EL (cell line): ENCODE measurements at regions not wholly inside any gene's neighbourhood (a gene's known extent, or its start where the extent isn't known, plus 50 kb on each side); places are given as distances from the start of the nearest gene placed in this dataset.

Source experiments
- DNase-seq: peaks from one replicate; pipeline ENCODE4 v3.0.0-alpha.2; 2016

DNA sequence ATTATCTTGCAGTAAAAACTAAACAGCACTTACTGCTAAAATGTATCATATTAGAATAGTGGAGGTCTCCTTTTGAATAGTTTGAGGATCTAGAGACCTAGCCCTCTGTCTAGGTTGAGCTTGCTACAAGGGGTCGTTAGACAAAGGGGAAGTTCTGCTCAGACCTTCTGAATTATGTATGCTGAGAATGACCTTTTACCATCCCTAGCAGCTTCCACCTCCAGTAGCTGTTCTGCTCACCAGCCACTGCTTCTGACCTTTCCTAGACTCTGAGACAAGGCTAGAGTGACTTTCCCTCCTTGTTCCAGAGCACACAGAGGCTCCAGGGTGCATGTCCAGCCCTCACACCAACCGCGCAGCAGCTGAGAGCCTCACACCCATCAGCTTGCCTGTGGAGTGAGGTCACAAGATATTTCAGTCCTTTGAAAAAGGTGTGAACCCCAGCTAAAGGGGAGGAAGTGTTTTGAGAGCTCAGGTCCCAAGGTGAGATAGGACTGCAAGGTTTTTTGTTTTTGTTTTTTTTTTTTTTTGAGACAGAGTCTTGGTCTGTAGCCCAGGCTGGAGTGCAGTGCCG lies 289.3 kb upstream of the TNP1 start:
- no peak for DNase-seq

DNA sequence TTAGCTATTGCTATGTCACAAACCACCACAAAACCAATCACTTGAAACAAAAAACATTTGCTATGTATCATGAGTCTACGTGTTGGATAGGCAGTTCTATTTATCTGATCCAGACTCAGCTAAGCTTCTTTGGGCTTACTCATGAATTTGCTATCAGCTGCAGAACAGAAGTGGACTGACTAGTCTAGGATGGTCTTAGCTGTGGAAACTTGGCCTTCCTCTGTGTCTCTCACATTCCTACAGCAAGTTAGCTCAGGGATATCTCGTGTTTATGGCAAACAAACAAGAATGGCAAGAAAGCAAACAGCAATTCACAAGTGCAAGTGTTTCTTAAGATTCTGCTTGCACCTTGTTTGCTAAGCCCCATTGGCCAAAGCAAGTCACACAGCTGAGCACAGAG lies 288.0 kb upstream of the TNP1 start:
- no peak for DNase-seq

DNA sequence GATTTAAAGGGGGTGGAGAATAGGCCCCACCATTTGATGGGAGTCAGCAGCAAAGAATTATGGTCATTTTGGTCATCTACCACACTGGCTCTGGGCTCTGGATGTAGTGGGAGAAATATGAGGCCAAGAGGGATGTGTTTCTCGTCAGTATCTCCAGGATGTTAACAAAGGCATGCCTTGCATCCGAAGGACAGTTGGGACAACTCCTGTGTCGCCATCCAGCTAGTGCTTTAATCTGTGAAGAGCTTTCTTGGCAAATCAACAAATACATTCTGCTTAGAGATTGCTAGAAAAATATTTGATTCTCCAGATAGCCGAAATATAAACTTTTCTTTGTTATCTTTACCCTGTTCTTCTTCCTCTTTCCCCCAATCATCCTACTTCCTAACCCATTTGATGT lies 287.1 kb upstream of the TNP1 start:
- no peak for DNase-seq

DNA sequence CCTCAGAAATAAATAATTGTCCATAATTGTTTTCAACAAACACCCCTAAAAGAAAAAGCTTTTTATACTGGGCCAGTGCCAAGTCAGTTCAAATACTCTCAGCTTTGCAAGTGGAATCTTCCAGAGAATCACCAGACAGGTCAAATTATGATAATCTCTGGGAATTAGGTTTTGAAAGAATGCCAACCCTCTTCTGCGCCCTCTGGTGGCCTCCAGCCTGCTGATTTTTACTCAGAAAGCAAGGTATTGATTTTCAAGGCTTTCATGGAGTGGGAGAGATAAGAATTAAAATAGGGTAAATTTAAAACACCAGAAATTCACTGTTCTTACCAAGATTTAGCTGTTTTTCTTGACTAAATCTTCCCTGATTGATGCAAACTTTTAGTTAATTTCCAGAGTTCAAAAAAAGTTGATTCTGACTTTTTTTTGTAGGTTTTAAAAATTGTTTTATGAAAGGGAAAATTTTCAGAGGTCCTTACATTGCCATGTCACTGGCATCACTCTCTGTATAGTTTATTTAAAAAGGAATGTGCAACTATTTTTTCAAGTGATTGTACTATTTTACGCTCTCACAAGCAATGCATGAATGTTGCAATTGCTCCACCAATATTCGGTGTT lies 282.9 kb upstream of the TNP1 start:
- peak; percentile 38 for DNase-seq

DNA sequence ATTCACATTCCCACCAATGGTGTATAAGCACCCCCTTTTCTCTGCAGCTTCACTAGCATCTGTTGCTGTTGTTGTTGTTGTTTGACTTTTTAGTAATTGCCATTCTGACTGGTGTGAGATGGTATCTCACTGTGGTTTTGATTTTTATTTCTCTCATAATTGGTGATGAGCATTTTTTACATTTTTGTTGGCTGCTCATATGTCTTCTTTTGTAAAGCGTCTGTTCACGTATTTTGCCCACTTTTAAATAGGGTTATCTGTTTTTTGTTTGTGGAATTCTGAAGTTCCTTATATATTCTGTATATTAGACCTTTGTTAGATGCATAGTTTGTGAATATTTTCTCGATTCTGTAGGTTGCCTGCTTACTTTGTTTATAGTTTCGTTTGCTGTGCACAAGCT lies 278.4 kb upstream of the TNP1 start:
- no peak for DNase-seq

DNA sequence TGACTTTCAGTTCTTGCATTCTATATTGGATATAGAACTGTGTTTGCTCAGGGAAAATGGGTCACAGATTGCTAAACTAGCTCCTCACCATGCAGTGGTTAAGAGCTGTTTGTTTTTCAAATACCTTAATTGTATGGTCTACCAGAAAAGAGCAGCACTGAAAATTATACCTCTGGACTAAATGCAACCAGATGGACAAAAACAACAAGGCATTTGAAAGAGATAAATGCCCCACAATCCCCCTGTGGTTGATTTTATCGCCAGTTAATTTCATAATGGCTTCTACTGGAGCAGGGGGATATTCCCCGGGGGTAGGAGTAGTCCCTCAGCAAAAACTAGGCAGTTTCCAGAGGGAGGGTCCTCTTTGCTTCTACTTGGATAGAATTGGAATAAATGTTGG lies 267.9 kb upstream of the TNP1 start:
- DNase-seq, result no peak

DNA sequence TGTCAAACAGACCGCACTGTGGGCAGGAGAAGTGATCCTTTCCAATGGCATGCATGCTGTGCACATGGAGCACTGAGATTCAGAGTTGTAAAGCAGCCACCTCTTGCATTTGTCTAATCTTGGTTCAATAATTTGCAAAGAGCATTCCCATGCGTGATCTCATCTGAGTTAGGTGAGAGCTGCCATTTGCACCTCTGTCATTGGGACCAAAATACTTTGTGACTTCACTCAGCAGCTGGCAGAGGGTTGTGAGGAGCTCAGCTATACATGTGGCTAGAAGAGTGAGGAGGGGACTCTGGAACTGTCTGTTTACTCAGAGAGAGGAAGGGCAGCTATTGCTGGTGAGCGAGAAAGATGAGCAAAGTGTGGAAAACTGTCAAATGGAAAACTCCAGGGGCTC lies 265.1 kb upstream of the TNP1 start:
- no peak for DNase-seq

DNA sequence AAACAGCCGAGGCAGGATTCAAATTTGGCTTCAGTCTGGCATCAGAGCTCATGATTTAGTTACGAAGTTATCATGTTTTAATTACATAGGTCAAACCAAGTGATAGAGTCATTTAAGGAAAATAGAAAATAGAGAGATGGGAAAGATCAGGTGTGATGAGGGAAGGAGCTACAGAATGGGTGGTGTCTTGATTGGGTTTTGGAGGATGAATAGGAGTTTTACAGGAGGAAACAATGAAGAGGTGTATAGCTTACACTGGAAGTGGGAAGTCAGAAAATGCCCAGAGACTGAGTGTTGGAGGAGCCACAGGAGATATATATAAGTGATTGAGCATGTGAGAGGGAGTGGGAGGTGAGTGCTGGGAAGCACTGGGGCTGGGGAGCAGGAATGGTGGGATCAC lies 264.2 kb upstream of the TNP1 start:
- no peak for DNase-seq

DNA sequence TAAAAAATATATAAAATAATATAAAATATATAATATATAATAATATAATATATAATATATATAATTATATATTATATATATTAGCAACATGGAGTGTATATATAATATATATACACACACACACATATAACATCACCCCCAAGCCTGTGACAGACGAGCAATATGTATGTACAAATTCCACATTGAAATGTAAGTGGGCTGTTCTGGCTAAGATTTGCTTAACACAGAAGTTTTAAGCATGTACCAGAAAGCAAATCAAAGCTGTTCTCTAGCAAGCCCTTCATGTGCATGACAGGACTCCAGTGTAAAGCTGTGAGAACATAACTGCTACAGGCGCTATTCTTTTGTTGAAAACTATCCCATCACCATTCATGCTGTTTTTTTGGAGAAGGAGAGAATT lies 261.7 kb upstream of the TNP1 start:
- no peak for DNase-seq

DNA sequence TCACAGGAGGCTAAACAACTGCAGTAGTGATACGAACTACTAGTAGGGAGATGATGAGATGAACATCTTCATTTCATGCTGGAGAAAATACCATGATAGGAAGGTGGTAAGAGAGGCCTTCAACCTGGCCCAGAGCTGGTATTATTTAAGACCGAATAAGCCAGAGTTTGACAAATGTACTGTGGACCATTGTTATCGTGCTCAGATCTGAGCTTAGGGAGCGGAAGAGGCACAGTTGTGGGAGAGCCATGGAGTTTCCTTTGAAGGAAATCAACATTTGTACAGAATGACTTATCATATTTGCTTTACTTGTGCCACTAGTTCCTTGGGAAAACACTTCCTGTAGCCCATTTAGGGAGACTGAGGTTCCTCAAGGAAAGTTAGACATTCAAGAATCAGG lies 260.6 kb upstream of the TNP1 start:
- no peak for DNase-seq

DNA sequence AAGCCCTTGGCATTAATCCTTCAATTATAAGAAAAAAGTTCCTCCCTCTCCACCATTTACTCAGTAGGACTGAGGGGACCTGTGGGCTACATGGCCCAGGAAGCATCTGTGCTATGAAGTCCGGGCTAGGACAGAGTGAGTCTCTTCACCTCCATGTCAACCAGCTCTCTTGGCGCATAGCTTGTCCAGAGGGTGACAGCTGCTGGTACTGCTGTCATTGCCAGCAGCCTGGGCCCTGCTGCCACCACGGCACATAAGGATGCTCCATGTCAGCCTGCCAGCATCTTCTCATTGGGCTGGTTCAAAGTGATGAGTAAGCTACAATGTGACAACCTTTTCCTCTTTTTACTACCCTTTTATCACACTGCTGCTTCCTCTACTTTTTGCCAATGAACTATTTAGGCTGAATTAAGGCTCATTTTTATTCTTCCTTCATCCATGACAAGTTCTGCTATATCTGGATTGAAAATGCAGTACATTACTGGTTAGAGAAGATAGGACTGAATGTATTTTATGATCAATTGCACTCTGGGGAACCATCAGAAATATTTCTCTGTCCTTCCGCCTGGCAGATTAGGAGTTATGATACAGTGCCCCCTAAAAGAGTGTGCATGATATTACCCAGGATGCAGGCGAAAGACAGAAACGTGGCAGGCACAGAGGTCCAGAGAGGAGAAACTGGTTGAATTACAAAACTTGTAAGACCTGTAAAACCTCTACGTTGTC lies 258.9 kb upstream of the TNP1 start:
- DNase-seq, result no peak

DNA sequence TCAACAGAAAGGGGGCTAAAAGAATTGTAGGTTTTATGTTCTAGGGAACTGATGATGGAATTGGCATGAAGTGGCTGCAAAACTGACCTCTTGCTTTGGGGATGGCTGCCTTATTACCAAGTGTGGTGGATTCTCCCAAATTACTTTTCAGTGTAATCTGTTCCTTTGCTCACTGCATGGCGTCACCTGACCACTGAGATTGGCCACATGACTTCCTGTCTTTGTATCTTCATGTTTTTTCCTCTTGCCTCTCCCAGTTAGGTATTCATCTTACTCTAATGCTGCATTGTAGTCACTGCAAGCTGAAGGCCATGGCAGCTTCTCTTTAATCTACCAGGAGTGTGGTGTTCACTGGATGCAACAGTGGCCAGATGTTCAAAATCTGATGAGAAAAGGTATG lies 257.7 kb upstream of the TNP1 start:
- no peak for DNase-seq

DNA sequence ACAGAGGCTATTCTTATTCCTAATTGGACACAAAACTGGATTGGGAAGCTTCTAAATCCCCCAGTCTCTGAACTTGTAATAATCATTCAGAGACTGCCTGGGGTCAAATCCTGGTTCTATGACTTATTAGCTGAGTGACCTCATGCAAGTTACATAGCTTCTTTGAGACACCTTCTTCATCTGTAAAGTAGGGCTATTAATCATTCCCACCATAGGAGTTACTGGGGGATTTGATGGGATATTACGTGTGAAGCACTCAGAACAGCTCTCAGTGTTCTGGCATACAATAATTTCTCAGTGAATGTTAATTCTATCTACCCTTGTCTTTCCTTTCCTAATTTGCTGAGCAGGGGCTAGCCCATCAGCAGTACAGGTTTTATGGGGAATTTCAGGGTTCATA lies 256.7 kb upstream of the TNP1 start:
- no peak for DNase-seq

DNA sequence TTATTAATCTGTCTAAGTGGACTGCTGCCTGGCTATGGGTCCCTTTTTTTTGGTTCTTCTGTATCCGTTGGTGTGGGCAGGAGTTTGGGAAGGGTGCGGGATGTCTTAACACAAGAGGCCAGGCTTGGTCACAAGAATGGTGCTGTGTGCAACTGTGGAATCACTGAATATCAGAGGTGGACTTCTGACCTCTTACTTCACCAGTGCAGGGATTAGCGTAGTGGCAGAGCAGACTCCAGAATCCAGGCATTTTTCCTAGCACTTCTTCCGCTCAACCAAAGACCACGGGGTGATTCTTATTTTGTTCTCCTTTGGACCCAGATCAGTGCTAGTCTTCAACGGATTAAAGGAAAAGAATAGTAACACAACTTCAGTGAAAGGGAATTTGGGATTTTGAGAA lies 254.3 kb upstream of the TNP1 start:
- no peak for DNase-seq

DNA sequence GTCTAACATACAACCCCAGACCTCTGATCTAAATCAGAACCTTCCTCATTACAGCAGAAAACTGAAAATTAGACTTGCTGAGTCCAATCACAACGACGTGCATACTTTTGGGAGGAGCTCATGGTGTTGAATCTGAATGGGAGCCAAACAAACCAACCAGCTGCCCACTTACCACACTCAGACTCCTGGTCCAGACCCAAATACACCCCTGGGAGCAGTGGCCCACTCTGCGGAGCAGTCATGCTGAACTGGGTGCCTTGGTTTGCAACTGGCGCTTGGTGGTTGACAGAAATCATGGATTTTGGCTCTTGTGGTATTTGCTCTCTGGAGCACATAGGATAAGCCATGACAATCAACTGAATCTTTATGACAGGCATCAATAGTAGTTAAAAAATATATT lies 253.6 kb upstream of the TNP1 start:
- DNase-seq, result no peak

DNA sequence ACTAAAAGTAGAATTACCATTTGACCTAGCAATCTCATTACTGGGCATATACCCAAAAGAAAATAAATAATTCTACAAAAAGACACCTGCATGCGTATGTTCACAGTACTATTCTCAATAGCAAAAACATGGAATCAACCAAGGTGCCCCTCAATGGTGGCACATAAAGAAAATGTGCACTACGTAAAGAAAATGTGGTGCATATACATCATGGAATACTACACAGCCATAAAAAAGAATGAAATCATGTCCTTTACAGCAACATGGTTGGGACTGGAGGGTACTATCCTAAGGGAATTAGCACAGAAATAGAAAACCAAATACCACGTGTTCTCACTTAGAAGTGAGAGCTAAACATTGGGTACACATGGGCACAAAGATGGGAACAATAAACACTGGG lies 250.7 kb upstream of the TNP1 start:
- DNase-seq, result no peak

DNA sequence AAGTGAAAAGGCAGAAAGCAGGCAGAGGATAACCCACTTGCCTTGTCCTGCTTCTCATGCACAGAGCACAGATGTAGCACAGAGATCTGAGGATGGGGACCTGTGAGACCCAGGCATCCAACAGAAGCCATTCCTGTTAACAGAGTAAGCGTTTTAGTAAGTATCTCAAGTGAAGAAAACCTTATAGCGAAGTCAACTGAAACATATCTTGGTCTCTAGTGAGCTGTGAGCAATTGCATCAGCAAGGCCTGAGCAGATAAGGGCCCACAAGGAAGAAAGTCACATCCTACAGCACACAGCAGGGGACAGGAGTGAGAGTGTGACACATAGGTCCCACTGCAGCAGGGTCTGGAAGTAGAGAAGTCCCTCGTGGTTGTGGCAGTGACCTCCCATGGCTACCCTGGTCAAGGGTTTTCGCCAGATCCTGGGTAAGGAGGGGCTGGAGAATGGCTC lies 248.7 kb upstream of the TNP1 start:
- DNase-seq, result no peak

DNA sequence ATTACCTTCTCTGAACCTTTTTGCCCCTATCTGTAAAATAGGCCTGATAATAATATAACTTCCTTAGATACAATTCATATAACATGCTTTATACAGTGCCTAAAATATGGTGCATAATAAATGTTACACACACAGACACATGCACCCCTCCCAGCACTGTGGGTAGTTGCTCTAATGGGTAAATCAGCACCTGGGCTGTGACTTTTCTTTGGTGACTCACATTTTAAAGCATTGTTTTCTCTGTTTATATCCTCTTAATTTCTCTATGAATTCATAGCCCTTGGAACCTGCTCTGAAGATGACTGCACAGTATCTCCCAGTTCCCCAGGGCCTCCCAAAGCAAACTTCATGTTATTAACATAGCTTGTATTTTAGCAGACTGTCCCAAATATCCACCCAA lies 248.2 kb upstream of the TNP1 start:
- DNase-seq, result no peak

DNA sequence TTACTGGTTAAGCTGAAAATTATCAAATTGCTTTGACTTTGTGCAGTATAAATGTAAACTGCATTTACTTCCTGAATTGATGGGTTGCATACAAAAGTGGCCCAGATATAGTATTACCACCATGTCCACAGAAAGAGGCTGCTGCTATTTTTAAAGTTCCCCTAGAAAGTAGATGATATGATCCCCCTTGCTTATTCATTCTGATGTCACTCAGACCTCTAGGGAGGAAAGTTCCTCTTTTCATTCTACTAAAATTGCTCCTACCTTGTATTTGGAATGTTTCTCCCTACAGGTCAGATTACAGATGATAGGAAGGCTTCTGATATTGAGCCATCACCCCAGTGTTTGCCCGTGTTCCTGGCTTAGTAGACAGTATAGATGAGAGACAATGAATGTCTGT lies 247.6 kb upstream of the TNP1 start:
- no peak for DNase-seq

DNA sequence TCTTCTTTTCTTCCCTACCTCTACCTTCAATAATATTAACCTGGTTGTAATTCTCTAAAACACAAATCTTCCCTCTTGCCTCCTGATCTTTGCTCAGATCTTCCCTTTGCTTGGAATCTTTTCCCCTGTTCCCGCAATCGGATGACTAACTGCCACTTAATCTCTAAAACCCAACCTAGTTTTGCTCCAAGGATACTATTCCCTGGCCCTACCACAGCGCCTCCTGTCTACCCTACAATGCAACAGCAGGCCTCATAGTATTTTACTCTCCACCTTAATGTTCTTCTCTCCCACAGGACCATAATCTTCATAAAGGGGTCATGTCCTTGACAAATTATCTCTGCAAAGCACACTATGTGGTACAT lies 246.8 kb upstream of the TNP1 start:
- DNase-seq, result peak; percentile 82

DNA sequence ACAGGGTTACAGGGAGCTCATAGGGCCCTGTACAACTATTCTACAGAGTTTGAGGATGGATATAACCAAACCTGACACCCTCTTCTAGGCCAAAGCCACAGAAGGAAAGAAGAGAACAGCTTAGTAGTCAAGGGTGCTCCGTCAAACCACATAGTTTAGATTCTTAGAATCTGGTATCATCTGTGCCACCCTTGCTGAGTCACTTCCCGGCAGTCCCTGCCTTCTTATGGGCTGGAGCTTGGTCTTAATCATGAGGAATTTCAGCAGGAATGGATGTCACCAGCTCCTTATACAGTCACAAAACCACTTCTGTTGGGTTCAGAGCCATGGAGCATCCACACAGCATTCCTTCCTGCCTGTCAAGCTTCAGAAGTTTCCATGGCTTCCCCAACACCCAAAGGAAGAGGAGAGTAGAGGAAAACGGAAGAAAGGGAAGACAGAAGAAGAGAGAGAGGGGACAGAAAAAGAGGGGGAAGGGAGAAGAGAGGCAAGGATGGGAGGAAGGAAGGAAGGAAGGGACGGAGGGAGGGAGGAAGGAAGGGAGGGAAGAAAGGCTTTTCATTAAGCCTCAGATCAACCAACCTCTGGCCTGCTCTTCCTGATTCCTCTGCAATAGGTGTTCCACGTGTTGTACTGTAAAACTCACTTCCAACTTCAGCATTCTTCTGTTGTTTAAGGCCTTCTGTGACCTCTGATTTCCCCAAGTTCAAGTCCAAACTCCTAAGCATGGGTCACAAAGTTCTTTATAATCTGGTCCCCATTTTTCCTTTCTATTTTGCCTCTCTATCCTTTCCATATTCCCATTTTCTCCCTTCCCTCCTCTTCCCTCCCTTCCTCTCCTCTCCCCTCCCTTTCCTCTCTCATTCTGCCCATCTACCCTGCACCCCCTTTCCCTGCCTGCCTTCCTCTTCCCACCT lies 246.1 kb upstream of the TNP1 start:
- peak; percentile 98 for DNase-seq

DNA sequence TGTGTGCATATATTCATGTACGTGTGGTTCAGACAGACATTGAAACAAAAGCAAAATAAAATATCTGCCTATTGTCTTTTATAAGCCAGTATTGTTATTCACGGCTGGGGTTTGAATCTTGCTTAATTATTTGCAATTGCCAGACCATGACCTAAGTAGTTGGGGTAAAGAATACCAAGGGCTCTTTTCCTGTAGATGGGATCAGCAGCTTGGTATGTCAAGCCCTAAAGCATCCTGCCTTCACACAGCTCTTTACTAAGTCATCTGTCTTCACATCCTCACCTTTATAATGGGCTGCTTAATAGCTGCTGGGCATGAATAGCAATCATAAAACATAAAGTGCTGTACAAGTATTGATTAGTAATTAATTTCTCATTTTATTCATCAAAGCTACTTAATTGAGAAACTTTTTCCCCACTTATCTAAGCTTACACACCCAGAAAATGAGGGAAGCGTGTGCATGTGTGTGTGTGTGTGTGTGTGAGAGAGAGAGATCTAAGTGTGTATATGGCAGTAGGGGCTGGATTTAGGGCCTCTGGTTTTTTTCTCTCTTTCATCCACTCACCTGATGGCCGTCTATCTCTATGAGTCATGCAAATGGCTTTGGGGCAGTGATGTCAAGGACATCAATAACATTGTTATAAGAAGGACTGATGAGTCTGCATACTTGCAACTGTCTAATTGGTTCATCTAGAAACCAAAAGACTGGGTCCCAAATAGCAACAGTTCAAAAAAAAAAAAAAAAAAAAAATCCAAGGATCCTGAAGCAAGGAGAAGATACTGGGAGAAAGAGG lies 244.1 kb upstream of the TNP1 start:
- peak; percentile 85 for DNase-seq

DNA sequence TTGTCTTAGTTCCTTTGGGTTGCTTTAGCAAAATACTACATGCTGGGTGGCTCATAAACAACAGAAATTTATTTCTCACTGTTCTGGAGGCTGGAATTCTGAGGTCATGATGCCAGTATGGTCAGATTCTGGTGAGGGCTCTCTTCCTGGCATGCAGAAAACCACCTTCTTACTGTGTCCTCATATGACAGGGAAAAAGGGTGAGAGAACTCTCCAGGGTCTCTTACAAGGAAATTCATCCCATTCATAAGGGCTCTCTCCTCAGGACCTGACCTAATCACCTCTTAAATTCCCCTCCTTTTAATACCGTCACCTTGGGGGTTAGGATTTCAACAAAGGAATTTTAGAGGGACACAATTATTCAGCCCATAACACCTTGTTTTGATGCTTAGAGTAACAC lies 243.1 kb upstream of the TNP1 start:
- peak; percentile 40 for DNase-seq
